Left ventricle myocardium inferior (tissue), 1 donor: ENCODE measurements at regions not wholly inside any gene's neighbourhood (a gene's known extent, or its start where the extent isn't known, plus 50 kb on each side); places are given as distances from the start of the nearest gene placed in this dataset.

ENCODE experiments used
- DNase-seq: peaks from one replicate; pipeline ENCODE4 v3.0.0-alpha.2; 2020
- H3K27ac ChIP-seq: fragments of 200-600 bp; replicated peaks from 2 replicates; pipeline ENCODE4 v1.8.0; 2021
- H3K27me3 ChIP-seq: fragments of 200-600 bp; 2 replicates; pipeline ENCODE4 v1.8.0; 2021; ENCODE audit warnings: low read depth
- H3K36me3 ChIP-seq: fragments of 200-600 bp; 2 replicates; pipeline ENCODE4 v1.8.0; 2021
- H3K4me1 ChIP-seq: fragments of 200-600 bp; 2 replicates; pipeline ENCODE4 v1.8.0; 2021
- H3K4me3 ChIP-seq: fragments of 200-600 bp; 2 replicates; pipeline ENCODE4 v1.8.0; 2021; ENCODE audit warnings: mild to moderate bottlenecking, moderate library complexity
- H3K9me3 ChIP-seq: fragments of 200-600 bp; replicated peaks from 2 replicates; pipeline ENCODE4 v1.8.0; 2021
- intact Hi-C: fragments of 100-400 bp; cut with micrococcal nuclease; formaldehyde crosslinking; loops from one replicate; pipeline ENCODE4 v1.11.0; 2022
- TF ChIP-seq, protein P1 (sequence below): fragments of 200-600 bp; IDR thresholded peaks from 2 replicates; pipeline ENCODE4 v1.8.0; 2021; ENCODE audit warnings: antibody characterized with exemption, mild to moderate bottlenecking, borderline replicate concordance
- donor health status: DM: no; HTN: yes; CAD: no; lungs with severe emphysema.

DNA sequence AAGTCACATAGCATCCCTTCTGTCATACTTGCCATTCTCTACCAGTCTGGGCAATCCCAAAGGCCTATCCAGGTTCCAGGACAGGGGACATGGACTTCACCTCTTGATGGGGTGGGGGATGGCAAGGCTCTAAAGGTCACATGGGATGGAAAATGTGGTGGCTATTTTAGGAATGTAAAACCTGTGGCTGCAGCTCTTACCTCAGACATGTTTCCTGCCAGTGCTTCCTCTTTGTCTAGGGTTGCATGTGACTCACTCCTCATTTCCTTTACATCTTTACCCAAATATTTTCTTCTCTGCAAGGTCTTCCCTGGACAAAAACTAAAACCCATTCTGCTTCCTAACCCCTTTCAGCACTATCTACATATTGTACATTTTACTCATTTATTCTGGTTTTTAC, 135.7 kb downstream of the BTBD3 start:
- H3K9me3 ChIP-seq = no peaks in the 10 kb centered on the region
- H3K4me3 ChIP-seq = no peak overlapping the region
- no peak for DNase-seq
- intact Hi-C loops = no loop called here
- TF ChIP-seq, protein P1, sequence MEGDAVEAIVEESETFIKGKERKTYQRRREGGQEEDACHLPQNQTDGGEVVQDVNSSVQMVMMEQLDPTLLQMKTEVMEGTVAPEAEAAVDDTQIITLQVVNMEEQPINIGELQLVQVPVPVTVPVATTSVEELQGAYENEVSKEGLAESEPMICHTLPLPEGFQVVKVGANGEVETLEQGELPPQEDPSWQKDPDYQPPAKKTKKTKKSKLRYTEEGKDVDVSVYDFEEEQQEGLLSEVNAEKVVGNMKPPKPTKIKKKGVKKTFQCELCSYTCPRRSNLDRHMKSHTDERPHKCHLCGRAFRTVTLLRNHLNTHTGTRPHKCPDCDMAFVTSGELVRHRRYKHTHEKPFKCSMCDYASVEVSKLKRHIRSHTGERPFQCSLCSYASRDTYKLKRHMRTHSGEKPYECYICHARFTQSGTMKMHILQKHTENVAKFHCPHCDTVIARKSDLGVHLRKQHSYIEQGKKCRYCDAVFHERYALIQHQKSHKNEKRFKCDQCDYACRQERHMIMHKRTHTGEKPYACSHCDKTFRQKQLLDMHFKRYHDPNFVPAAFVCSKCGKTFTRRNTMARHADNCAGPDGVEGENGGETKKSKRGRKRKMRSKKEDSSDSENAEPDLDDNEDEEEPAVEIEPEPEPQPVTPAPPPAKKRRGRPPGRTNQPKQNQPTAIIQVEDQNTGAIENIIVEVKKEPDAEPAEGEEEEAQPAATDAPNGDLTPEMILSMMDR = no peak
- H3K27me3 ChIP-seq = no peaks in the 10 kb centered on the region
- H3K27ac ChIP-seq = no peak overlapping the region
- no peaks in the 10 kb centered on the region for H3K4me1 ChIP-seq
- no peaks in the 10 kb centered on the region for H3K36me3 ChIP-seq

DNA sequence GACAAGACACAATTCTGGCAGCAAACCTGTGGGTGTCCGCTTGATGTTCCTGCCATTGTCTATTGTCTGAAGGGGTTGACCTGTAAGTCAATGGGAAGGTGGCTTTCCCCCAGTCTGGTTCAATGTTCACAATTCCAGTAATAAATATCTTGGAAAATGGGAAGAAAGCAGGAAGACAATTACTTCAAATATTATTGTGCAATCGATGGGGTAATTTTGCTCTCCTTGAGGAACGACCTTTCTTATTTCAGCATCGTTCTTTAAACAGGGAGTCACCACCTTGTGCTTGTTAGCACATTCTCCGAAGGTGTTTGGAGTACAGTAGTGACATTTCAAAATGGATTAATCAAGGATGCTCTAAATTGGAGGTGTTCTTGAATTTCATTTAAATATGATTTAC, 136.9 kb downstream of the BTBD3 start:
- H3K36me3 ChIP-seq = no peaks in the 10 kb centered on the region
- no peaks in the 10 kb centered on the region for H3K27me3 ChIP-seq
- intact Hi-C loops = no loop called here
- H3K27ac ChIP-seq = no peak overlapping the region
- no peaks in the 10 kb centered on the region for H3K4me1 ChIP-seq
- no peak for DNase-seq
- TF ChIP-seq, protein P1 = no peak
- peaks cover 7% of the 10 kb centered on the region for H3K9me3 ChIP-seq
- no peak overlapping the region for H3K4me3 ChIP-seq

DNA sequence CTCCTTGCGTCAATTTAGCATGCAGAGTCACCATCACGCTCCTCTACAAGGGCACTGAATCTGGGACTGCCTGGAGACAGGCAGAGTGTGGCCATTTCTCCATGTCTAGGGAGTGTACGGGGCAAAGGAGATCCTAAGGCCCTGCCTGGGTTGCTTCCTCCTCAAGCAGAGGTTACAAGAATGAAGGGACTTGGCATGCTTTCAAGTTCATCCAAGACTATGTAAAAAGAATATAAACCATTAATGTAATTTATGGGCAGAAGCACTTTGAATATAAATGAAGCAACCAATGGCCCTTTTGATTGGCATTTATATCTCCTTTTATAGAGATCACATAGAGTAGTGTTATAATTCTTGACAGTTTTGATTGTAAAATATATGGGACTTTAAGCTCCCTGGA, 137.5 kb downstream of the BTBD3 start:
- Histone ChIP-seq H3K27me3 (no peaks in the 10 kb centered on the region), H3K9me3 (peaks cover 7% of the 10 kb centered on the region), H3K27ac (no peak overlapping the region), H3K4me1 (no peaks in the 10 kb centered on the region), H3K36me3 (no peaks in the 10 kb centered on the region), H3K4me3 (no peak overlapping the region)
- DNase-seq = no peak
- intact Hi-C loops = no loop called here
- TF ChIP-seq, protein P1 = no peak

DNA sequence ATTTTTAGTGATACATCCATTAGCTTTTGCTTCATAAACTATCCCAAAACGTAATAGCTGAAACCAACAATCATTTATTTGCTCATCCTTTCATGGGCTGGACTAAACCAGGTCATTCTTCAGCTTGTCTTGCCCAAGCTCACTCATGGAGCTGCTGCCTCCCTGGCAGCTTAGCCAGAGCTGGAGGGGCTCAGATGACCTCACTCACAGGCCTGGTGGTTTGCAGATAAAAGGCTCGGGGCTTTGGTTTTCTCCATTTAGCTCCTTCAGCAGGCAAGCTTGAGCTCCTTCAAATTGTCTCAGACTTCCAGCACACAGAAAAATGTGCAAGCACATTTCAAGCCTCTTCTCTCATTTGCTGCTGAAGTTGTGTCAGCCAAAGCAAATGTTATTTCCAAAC, 139.1 kb downstream of the BTBD3 start:
- H3K4me3 ChIP-seq = no peak overlapping the region
- no peaks in the 10 kb centered on the region for H3K4me1 ChIP-seq
- no peaks in the 10 kb centered on the region for H3K27me3 ChIP-seq
- no peak overlapping the region for H3K27ac ChIP-seq
- no peak for DNase-seq
- peaks cover 7% of the 10 kb centered on the region for H3K9me3 ChIP-seq
- TF ChIP-seq, protein P1 = no peak
- intact Hi-C loops = no loop called here
- H3K36me3 ChIP-seq = no peaks in the 10 kb centered on the region

DNA sequence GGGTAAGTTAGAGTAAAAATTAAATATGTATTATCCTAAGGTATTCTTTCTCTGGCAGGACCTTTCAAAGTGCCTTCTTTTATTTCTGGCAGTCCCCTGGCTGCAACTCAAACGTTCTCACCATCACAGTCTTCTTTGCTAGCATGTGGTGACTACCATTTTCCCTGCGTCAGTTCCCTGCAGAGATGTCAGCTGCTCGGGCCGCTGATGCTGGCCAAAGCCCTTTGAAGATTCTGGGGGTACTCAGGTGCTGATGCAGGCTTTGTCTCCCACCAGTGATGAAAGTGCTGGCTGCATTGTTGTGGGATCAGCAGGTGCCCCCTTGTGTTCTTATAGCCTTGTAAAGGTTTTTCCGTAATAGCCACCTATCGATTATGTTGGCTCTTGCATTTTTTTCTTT, 140.1 kb downstream of the BTBD3 start:
- Histone ChIP-seq H3K36me3 (no peaks in the 10 kb centered on the region), H3K4me3 (no peak overlapping the region), H3K9me3 (peaks cover 7% of the 10 kb centered on the region), H3K27me3 (no peaks in the 10 kb centered on the region), H3K4me1 (no peaks in the 10 kb centered on the region), H3K27ac (no peak overlapping the region)
- intact Hi-C loops = no loop called here
- DNase-seq = no peak
- TF ChIP-seq, protein P1 = no peak

DNA sequence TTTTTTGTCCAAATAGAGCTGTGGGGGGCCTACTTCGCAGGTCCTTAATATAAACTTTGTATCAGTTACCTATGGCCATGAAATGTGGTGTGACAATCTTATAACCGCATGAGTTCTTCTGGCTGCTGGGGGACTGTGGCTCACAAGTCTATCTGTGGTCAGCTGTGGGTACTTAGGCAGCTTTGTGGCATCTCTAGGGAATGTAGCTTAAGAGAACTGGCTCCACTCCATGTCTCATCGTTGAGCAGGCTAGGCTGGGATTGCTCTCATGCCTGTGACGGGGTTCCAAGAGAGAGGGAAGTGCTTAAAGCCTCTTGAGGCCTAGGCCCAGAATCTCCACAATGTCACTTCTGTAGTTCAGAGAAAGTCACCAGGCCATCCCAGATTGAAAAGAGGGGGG, 140.5 kb downstream of the BTBD3 start:
- DNase-seq = no peak
- H3K27ac ChIP-seq = no peak overlapping the region
- H3K4me1 ChIP-seq = no peaks in the 10 kb centered on the region
- H3K4me3 ChIP-seq = no peak overlapping the region
- no peaks in the 10 kb centered on the region for H3K36me3 ChIP-seq
- TF ChIP-seq, protein P1 = no peak
- H3K9me3 ChIP-seq = peaks cover 7% of the 10 kb centered on the region
- H3K27me3 ChIP-seq = no peaks in the 10 kb centered on the region
- intact Hi-C loops = no loop called here
